Endodermal cell (in vitro differentiated cells): ENCODE measurements at regions not wholly inside any gene's neighbourhood (a gene's known extent, or its start where the extent isn't known, plus 50 kb on each side); places are given as distances from the start of the nearest gene placed in this dataset.

Experiments
- DNase-seq: peaks from one replicate; pipeline ENCODE4 v3.0.0-alpha.2; 2017
- H3K27ac ChIP-seq: 2 replicates; pipeline ENCODE4 v1.5.1; 2013; ENCODE audit warnings: mild to moderate bottlenecking, low read depth, low read length, moderate library complexity
- H3K27me3 ChIP-seq: 2 replicates; pipeline ENCODE4 v1.6.1; 2013; ENCODE audit warnings: mild to moderate bottlenecking, low read length, moderate library complexity; ENCODE audit not compliant: insufficient read depth, control insufficient read depth, poor library complexity, severe bottlenecking
- H3K36me3 ChIP-seq: 2 replicates; pipeline ENCODE4 v1.7.0; 2013; ENCODE audit warnings: mild to moderate bottlenecking, low read length, moderate library complexity; ENCODE audit not compliant: control insufficient read depth, insufficient read depth
- H3K4me1 ChIP-seq: one replicate; pipeline ENCODE4 v1.7.0; 2013; ENCODE audit warnings: low read length; ENCODE audit not compliant: control insufficient read depth, insufficient read depth
- H3K4me3 ChIP-seq: 2 replicates; pipeline ENCODE4 v1.5.1; 2013; ENCODE audit warnings: mild to moderate bottlenecking, low read length, moderate library complexity
- H3K9ac ChIP-seq: 2 replicates; pipeline ENCODE4 v1.6.1; 2013; ENCODE audit warnings: mild to moderate bottlenecking, low read length, moderate library complexity; ENCODE audit not compliant: poor library complexity, severe bottlenecking; ENCODE audit errors: extremely low read depth
- H3K9me3 ChIP-seq: 2 replicates; pipeline ENCODE4 v1.6.1; 2013; ENCODE audit warnings: mild to moderate bottlenecking, low read length, moderate library complexity; ENCODE audit not compliant: control insufficient read depth
- H3K27ac Mint-ChIP-seq: 2 replicates; pipeline ENCODE4 v1.8.0; 2020; ENCODE audit warnings: mixed read lengths
- H3K27me3 Mint-ChIP-seq: 2 replicates; pipeline ENCODE4 v1.8.0; 2021; ENCODE audit warnings: mild to moderate bottlenecking, mixed read lengths; ENCODE audit not compliant: insufficient read depth
- H3K36me3 Mint-ChIP-seq: 2 replicates; pipeline ENCODE4 v1.8.0; 2020; ENCODE audit warnings: low read depth, mixed read lengths
- H3K4me1 Mint-ChIP-seq: 2 replicates; pipeline ENCODE4 v1.8.0; 2020; ENCODE audit warnings: mixed read lengths
- H3K4me3 Mint-ChIP-seq: 2 replicates; pipeline ENCODE4 v1.8.0; 2020; ENCODE audit warnings: mild to moderate bottlenecking, moderate library complexity, mixed read lengths
- H3K9me3 Mint-ChIP-seq: 2 replicates; pipeline ENCODE4 v1.8.0; 2020; ENCODE audit warnings: mild to moderate bottlenecking, mixed read lengths
- CTCF ChIP-seq: fragments of 200-600 bp; sonication (generic); conservative IDR thresholded peaks from 2 replicates; pipeline ENCODE4 v1.5.0; 2021; ENCODE audit warnings: antibody characterized with exemption, mild to moderate bottlenecking
- WGBS, 2 experiments: methylation state at CpG; one replicate each; pipeline versions ENCODE4 v1.1.5 to v1.1.7; 2013; ENCODE audit warnings: missing lambda C conversion rate in 2 of 2, mixed read lengths in 1 of 2; ENCODE audit not compliant: insufficient coverage in 1 of 2, insufficient read length in 1 of 2; 5-methylcytosine and 5-hydroxymethylcytosine counted together

- no peaks in the 10 kb centered on the region for H3K4me1 ChIP-seq
- peak; percentile 33 for DNase-seq
- H3K9ac ChIP-seq: no peak overlapping the region
- no peaks in the 10 kb centered on the region for H3K9me3 Mint-ChIP-seq
- no peaks in the 10 kb centered on the region for H3K9me3 ChIP-seq
- no peak overlapping the region for H3K27ac ChIP-seq
- H3K27ac Mint-ChIP-seq: no peak overlapping the region
- H3K27me3 ChIP-seq: no peaks in the 10 kb centered on the region
- H3K36me3 ChIP-seq: no peaks in the 10 kb centered on the region
- no peak overlapping the region for H3K4me3 ChIP-seq
- H3K4me3 Mint-ChIP-seq: no peak overlapping the region
- TF ChIP-seq CTCF: no peak
- no peaks in the 10 kb centered on the region for H3K36me3 Mint-ChIP-seq
- H3K27me3 Mint-ChIP-seq: no peaks in the 10 kb centered on the region
- no peaks in the 10 kb centered on the region for H3K4me1 Mint-ChIP-seq
- WGBS, 2 experiments: 80 to 88% methylated on average over 2 to 13 of the region's 14 CpGs
Measured at GRCh38 chr22:48984639-48985038, 843.0 kb downstream of the BRD1 start.

- 92 to 96% methylated on average over 7 to 10 of the region's 10 CpGs for WGBS, 2 experiments
- Mint-ChIP-seq H3K4me3 (no peak overlapping the region), H3K9me3 (peaks cover 8% of the 10 kb centered on the region), H3K4me1 (no peaks in the 10 kb centered on the region), H3K36me3 (no peaks in the 10 kb centered on the region), H3K27me3 (peaks cover 1% of the 10 kb centered on the region), H3K27ac (no peak overlapping the region)
- DNase-seq: no peak
- Histone ChIP-seq H3K9ac (no peak overlapping the region), H3K27me3 (no peaks in the 10 kb centered on the region), H3K27ac (no peak overlapping the region), H3K4me3 (no peak overlapping the region), H3K4me1 (no peaks in the 10 kb centered on the region), H3K9me3 (no peaks in the 10 kb centered on the region), H3K36me3 (no peaks in the 10 kb centered on the region)
- no peak for TF ChIP-seq CTCF
Measured at GRCh38 chr22:48982321-48982905, 845.3 kb downstream of the BRD1 start.

DNA sequence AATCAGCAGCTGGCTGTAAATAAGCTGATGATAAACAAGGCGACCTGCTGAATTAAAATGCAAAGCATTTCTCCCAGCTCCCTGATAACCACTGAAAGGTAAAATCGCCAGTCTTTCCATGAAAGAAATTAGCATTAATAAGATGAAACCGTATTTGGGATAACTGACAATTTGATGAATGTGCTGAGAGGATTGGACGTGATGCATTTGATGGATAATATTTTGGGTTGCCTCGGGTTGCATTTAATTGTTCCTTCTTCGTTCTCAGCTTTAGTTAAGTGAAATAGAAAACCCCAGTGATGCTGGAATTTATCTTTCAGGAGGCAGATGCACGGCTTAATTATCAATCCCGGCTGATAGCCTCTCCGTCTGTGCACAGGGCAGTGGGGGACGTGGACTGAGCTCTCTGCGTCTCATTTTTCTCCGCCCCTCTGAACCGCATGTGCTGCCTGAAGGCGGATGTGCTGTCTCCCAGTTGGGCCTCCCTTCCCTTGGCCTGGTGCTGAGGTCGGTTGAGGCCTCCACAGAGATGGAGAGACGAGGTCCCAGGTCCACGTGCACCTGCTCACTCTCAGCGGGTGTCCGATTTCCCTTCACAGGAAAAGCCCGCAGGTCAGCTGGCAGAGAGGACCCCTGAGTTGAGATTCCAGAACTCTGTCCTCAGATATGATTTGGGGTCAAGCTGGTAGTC, 846.2 kb downstream of the BRD1 start:
- Histone ChIP-seq H3K4me1 (no peaks in the 10 kb centered on the region), H3K9ac (no peak overlapping the region), H3K9me3 (no peaks in the 10 kb centered on the region), H3K4me3 (no peak overlapping the region), H3K27me3 (no peaks in the 10 kb centered on the region), H3K27ac (no peak overlapping the region), H3K36me3 (no peaks in the 10 kb centered on the region)
- no peaks in the 10 kb centered on the region for H3K36me3 Mint-ChIP-seq
- no peak for TF ChIP-seq CTCF
- no peaks in the 10 kb centered on the region for H3K4me1 Mint-ChIP-seq
- DNase-seq: no peak
- H3K4me3 Mint-ChIP-seq: no peak overlapping the region
- peaks cover 1% of the 10 kb centered on the region for H3K27me3 Mint-ChIP-seq
- no peak overlapping the region for H3K27ac Mint-ChIP-seq
- H3K9me3 Mint-ChIP-seq: peaks cover 8% of the 10 kb centered on the region
- WGBS, 2 experiments: 89 to 97% methylated on average over 16 to 20 of the region's 20 CpGs
